ENCODE measurements at regions not wholly inside any gene's neighbourhood (a gene's known extent, or its start where the extent isn't known, plus 50 kb on each side); places are given as distances from the start of the nearest gene placed in this dataset.

GRCh38 chr12:84643993-84644392, 268.6 kb downstream of the SLC6A15 start:
- no peak for TF ChIP-seq CTCF (IDR thresholded peaks at IDR 0.05; ENCODE audit: low read depth, low read length)
- no peak for TF ChIP-seq EZH2phosphoT487 (IDR thresholded peaks at IDR 0.05; ENCODE audit: low read depth)
